ENCODE measurements at regions not wholly inside any gene's neighbourhood (a gene's known extent, or its start where the extent isn't known, plus 50 kb on each side); places are given as distances from the start of the nearest gene placed in this dataset.
A peak's percentile ranks its signal among the peaks of the same experiment; 100 is the strongest.
"Not testable (repeated sequence)": the region's sequence is repeated elsewhere in the genome, so short reads cannot be mapped to it uniquely, and the experiment has no call there.

DNA sequence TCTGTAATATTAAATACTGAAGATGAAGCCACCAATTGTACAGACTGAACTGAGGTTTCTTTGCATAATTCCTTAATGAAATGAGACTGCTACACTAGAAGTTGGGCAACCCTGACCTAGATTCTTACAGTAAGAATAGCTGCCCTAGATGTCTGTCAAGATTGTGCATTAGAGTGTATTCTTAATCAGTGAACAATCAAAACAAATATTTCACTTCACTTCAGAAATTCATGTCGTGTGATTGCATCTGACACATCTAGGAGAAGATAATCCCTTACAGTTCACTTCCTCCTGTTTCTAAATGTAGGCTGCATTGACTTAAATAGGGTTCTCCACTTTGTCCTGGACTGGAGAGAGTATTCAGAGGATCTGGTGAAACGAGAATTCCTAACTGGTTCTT, 283.1 kb downstream of the HNRNPD start:
- DNase-seq (ENCODE audit: low read depth, low spot score) = no peak

DNA sequence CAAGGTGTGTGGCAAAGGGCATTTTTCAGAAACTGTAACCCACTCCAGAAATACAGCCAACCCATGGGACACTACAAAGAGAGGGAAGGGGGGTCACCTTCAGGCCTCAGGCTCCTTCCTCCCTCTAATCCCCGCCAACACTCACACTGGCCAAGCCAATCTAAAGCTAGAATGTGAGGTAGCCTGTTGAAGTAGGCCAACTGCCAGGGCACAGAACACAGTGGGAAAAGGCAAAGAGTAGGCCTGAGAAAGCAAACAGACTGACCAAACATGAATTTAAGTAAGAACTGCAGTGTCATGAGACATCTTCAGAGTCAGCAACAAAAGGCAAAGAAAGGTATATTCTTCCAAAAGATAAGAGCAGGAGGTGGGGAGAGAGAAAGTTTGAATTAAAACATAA, 289.0 kb downstream of the HNRNPD start:
- peak; percentile 23 for DNase-seq (ENCODE audit: low read depth, low spot score)

DNA sequence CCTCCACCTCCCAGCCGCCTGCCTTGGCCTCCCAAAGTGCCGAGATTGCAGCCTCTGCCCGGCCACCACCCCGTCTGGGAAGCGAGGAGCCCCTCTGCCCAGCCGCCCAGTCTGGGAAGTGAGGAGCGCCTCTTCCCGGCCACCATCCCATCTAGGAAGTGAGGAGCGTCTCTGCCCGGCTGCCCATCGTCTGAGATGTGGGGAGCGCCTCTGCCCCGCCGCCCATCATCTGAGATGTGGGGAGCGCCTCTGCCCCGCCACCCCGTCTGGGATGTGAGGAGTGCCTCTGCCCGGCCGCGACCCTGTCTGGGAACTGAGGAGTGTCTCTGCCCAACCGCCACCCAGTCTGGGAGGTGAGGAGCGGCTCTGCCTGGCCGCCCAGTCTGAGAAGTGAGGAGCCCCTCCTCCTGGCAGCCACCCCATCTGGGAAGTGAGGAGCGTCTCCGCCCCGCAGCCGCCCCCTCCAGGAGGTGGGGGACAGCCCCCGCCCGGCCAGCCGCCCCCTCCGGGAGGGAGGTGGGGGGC, 296.3 kb downstream of the HNRNPD start:
- not testable (repeated sequence) for DNase-seq (ENCODE audit: low read depth, low spot score)

DNA sequence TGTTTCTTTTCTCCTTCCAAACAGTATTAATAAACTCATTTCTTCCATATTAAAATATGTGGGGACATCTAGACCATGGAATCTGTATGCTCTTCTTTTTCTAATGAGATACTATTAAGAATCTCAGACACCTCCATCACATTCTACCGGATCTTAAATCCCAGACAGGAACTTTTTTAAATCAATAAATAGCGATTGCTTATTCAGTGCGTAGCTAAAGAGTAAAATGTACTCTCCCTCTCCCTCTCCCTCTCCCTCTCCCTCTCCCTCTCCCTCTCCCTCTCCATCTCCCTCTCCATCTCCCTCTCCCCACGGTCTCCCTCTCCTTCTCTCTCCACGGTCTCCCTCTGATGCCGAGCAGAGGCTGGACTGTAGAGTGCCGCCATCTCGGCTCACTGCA, 297.0 kb downstream of the HNRNPD start:
- no peak for DNase-seq (ENCODE audit: low read depth, low spot score)

DNA sequence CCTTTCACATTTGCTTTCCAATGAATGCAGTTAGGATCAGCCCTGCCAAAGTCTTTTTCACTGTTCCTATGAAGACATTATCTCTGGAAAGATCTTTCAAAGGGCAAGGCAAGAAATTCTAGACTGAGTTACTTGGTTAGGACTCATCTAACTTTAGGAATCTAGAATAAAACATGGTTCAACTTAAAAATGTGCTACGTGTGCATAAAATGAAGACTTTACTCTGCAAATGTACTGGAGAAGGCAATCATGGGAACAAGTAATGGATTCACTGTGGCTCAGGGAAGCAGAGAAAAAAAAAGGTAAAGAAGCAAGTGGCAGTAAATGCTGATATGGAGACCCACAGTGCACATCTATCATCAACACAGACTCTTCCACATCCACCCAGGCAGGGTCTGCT, 297.4 kb downstream of the HNRNPD start:
- DNase-seq (ENCODE audit: low read depth, low spot score) = no peak

DNA sequence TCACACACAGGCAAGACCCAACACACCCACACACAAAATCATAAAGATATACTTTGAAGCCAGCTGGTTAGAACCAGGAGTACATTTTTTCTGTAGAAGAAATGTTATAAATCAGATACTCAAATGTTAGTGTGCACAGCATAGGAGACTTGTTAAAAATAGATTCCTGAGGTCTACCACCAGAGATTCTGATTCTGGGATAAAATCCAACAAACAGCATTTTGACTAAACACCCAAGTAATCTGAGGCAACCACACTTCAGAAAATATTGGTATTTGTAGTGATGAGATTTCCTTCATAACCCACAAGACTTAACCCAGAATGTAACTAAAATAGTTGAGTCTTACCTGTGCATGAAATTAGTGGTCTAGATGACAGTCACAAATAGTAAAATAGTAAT, 301.8 kb downstream of the HNRNPD start:
- peak; percentile 62 for DNase-seq (ENCODE audit: low read depth, low spot score)

DNA sequence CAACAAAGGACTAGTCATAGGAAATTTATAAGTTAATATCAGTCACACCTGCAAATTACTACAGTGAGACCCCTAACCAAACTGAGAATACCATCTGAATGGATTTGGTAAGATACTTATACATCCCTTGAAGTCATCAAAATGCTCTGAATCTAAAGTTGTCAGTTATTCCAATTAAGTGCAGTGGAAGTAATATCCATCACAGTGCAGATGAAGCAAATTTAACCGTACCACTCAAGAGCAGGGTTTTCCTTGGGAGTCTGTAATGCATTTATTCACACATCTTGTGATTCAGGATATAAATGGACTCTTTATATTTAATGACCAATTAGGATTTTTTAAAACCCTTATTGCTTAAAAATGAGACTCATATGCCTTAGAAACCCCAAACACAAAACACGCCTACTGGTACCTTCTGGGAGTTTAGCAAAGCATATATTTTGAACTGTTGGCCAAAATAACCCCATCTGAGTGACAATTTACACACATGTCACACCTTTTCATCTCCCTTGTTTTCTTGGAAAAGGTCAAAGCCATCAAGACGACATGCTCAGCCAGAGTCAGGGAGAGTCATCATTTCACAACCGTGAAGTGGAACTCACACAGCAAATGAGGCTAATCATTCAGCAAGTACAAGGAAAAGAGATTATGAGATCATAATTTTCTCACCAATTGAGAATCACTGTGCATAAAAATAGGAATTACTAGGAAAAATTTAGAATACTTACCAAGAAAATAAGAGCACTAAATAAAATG, 303.7 kb downstream of the HNRNPD start:
- no peak for DNase-seq (ENCODE audit: low read depth, low spot score)

DNA sequence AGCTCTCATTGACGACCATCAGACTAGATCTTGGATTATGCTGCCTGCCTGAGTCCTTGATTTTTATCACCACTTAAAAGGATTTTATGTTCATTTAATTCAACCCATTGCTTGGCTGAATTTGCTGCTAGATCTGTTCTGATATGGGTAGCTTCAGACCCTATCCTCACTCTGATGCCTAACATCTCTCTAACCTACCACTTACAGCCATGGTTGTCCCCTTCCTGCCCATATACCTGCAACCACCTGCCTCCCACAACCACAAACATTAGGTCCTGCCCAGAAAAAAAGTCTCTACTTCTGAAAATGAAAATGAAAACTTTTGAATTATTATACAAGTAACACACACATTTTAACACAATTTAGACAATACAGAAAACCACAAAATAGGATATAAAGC, 310.8 kb downstream of the HNRNPD start:
- no peak for DNase-seq (ENCODE audit: low read depth, low spot score)

DNA sequence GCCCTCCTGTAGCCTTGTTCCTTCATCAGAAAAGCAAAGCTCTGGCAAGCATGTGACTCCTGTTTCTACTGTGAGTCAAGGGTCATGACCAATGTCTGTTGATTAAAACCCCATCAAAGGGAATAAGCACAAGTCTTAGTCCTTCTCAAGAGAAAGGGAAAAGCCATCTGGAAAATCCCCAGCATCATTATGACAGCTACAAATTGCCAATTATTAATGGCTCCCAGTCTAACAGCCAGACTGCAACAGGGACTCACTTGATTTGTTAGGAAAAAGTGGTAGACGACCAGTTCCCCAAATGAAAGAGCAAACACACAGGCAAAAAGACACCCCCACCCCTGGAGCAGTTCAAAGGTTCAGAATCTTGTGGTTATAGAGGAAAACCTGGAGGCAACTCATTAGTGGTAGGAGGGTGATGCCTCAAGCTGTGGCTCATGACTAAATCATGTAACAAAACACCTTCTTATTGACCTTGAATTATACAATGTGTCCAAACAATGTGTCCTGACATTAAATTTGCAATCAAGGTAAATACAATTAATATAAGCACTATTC, 315.7 kb downstream of the HNRNPD start:
- peak; percentile 7 for DNase-seq (ENCODE audit: low read depth, low spot score)

DNA sequence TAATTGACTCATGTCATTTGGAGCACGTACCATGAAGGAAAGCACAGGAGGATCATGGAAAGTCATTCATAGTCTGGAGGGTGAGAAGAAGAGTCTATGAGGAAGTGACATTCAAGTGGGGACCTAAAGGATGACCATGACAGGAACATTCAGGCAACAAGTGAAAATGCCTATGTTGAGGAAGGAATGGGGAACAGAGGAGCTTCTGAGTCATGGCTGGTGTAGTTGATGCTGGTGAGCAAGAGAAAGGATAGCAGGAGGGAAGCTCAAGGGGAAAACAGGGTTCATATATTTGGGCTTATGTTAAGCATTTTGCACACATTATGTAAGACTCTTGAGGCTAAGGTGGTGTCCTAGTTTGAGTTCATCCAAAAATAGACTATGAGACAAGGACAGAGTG, 318.6 kb downstream of the HNRNPD start:
- DNase-seq (ENCODE audit: low read depth, low spot score) = no peak

DNA sequence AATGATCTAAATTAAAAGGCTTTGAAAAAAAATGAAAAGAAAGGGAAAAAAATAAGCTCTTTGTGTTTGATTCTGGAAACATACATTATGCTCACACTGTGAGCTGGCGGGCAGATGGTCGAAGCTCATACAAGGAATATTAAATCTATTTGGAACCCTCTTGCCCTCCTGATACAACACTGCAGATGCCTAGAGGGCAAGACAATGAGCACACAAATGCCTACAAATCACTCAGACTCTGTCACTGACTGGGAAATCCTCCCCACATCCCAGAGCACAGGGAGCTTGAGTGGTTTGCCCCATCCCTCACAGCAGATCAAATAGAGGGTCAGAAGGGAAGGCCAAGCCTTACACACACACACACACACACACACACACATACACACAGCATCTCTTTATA, 320.4 kb downstream of the HNRNPD start:
- DNase-seq (ENCODE audit: low read depth, low spot score) = no peak

DNA sequence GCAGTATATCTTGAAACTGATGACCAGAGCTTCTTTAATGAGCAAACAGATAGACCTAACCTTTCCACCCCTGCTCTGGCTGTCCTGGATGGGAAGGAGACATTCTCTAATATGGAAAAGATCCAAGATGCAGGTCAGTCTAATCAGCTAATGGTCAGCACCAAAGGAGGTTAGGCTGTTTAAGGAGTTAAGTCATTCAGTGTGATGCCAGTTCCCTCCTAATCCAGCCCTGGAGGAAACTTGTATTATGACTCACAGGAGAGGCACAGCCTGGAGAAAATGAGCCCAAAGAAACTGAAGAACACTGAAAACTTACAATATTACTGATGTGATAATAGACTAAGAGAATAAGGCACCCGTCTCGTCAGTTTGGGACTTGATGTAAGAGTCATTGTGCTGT, 323.0 kb downstream of the HNRNPD start:
- DNase-seq (ENCODE audit: low read depth, low spot score) = peak; percentile 58

DNA sequence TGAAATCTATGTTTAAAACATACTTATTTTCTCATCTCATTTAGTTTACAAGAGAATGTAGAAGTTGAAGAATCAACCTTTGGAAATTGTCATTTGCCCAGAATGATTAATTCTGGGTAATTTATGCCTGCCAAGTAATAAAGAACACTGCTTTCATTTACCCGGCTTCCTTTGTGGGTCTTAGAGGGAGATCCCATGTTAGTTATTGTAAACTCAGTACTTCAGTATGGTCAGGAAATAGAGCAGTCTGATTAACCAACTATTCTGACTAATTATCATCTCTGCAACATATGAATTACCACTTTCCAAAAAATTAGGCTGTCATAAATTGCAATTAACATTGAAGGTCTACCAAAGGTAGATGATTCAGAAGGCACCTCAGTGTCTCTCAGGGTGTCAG, 324.5 kb downstream of the HNRNPD start:
- no peak for DNase-seq (ENCODE audit: low read depth, low spot score)

DNA sequence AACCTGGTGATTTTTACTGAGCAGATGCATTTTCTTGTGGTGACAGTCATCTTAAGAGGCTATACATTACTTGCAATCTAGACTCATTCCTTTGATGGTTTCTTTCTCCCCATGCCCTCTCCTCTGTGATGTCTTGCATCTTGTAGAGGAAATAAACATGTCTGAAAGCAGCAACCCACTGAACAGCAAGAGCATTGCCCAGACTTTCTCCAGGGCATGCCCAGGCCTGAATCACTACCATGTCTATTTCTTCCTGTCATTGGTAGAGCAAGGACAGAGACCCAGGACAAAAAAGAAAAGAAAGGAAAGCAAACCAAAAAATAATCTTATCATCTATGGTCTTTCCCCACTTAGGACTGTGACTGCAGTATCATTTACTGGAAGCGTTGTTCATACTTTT, 326.1 kb downstream of the HNRNPD start:
- no peak for DNase-seq (ENCODE audit: low read depth, low spot score)

DNA sequence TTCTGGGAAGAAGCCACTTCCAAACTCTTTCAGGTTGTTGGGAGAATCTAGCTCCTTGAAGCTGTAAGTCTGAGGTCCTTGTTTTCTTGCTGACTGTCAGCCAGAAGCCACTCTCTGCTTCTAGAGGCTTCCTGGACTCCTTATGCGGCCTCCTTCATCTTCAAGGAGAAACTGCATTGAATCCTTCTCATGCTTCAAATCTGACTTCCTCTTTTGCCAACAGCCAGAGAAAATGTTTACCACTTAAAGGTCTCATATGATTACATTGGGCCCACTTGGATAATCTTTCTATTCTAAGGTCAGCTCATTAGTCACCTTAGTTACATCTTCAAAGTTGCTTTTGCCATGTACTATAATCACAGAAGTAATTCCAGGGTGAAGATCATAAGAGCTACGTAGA, 327.0 kb downstream of the HNRNPD start:
- DNase-seq (ENCODE audit: low read depth, low spot score) = no peak

DNA sequence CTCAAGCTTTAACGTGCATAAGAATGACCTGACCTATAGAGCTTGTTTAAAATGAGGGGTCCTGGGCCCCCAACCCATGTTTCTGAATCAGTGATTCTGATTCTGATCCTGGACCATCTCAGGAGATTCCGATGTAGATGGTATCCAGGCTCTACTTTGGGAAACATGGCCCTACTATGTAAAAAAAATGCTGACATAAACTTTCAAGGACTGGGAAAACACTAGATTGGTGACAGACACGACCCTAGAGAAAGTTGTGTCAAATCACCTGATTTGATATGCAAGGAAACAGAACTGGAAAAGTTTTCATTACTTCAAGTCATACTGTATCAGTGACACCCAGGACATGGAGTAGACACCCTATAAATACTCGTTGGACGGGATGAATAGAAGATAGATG, 328.5 kb downstream of the HNRNPD start:
- no peak for DNase-seq (ENCODE audit: low read depth, low spot score)

DNA sequence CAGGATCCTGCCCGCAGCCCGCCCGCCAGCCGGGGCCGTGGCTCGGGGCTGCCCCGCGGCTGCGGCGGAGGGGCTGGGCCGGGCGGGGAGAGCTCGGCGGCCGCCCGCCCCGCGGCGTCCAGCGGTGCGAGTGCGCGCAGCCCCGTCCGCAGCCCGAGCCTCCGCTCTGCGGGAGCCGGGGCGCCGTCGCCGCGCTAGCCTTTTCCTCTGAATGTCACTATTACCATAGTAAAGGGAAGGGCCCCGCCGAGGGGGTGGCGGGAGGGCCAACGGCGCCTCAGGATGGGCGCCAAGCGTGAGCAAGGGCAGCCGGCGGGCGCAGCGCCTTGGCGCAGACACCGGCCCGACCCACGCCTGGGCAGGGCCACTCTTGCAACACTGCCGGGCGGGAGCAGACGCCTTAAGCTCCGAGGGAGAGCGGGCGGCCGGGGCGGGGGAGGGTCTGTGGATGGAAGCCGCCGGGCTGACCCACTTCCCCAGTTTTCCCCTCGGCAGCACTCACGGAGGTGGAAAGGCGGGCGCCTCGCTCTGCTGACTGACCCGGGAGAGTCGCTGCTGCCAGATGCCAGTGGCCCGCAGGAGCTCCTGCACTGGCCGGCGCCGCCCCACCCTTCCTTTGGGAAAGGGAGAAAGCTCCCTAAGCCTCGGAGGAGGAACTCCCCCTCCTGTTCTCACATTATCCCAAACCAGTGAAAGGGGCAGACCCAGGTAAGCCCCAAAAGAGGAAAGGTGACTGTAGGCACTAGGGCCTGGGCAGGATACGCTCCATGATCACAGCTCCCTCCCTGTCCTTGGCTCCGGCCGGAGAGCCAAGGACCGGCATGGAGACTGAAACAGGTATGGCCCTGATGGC, 329.4 kb downstream of the HNRNPD start:
- peak; percentile 86 for DNase-seq (ENCODE audit: low read depth, low spot score)

DNA sequence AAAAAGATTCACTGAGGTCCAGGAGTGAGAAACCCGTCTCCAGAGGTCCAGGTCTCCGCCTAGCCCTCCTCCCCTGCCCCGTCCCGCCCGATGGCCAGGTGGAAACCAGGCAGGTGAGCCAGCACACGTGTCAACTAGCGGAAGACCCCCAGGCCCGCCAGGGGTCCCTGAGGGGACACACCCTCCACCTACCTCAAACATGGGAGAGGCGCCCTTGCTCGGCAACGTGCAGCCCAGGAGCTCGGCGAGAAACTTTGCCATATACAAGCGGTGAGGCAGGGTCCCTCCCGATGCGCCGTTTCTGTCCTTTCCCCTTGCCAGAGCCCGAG, 330.0 kb downstream of the HNRNPD start:
- DNase-seq (ENCODE audit: low read depth, low spot score) = no peak

DNA sequence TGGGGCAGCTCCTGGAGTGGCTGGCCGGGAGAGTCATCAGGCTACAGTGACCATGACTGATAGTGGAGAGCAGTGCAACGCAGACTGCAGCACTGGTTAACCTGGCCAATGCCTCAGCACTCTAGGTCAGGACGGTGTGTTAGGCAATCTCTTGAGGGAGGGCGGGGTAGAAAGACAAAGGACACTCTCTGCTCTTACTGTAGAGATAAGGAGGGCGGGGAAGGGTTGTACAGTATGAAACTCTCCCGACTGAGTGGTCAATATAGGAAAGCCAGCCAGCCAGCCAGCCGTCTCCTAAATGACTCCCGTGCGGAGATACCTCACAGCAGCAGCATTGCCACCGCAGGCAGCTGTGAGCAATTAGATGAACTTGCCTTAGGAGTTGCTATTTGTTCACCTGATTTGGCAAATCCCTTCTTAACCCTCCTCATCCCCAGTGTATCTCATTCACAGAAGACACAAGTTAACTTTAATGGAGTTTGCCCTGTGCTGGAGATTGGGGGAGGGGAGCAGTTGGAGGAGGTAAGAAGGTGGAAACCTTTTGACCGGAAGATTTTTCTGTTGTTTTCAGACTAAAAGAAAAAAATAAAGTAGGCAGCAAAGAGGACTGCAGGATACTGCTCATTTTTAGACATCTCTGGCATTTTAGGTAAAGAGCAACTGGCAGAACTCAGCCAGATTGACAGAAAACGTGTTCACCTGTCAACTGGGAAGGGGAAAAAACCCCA, 330.5 kb downstream of the HNRNPD start:
- DNase-seq (ENCODE audit: low read depth, low spot score) = no peak

DNA sequence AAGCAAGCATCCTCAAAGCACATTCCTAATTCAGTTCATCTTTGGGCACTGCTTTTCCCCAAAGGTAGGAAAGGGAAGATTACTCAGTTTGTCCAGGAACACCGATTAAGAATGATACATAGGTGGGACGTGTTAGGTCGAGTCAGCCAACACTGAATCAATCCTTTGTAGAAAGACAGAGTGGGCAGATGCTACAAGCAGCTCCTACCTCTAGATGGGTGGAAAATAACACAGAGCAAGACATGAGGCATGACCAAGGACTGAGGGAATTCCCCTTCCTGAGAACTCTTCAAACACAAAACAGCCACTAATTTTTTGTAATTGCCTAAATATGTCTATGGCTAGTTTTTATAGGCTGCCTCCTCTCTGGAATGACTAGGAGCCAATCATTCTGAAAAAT, 331.7 kb downstream of the HNRNPD start:
- no peak for DNase-seq (ENCODE audit: low read depth, low spot score)

DNA sequence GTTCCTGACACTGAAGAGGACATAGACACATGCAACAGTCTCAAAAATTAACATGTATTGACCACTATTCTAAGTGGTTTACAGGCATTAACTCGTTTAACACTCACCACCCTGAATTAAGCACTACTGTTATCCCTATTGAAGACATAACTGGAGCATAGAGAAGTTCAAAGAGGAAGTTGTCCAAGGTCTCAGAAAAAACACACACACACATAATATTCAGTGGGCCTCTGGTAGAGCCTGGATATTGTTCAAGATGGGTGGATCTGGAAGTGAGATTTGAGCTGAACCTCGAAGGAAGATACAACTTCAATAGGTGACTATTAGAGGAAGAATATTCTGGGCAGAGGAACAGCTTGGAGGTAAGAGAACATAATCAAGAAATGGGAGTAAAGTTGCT, 334.9 kb downstream of the HNRNPD start:
- DNase-seq (ENCODE audit: low read depth, low spot score) = no peak

DNA sequence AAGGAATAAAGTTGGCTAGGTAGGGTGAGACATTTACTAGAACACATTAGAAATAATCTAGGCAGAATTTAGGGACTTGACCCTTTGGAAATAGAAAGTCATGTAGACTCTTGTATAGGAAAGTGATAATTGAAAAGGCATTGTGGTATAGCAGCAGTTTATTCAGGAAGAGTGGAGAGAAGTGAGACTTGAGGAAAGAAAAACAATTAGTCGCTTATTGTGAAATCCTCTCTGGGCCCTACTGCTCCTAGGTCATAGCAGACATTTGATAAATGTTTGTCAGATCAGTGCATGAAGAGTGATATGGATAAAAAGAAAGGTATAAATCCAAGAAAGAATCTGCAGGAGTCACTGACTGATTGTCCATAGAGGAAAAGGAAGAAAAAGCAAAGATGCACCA, 337.6 kb downstream of the HNRNPD start:
- no peak for DNase-seq (ENCODE audit: low read depth, low spot score)

Measured in astrocyte of the hippocampus (primary cell).